GM12878 (cell line): ENCODE measurements at regions not wholly inside any gene's neighbourhood (a gene's known extent, or its start where the extent isn't known, plus 50 kb on each side); places are given as distances from the start of the nearest gene placed in this dataset.

ENCODE experiments used
- ATAC-seq: fragments of 200-7000 bp; cut with Tn5 transposase; 3 replicates; pipeline ENCODE4 v1.9.1; 2020; ENCODE audit warnings: mild to moderate bottlenecking, moderate library complexity
- BruUV-seq: library from RNA; stranded (reverse); fragments of 400-500 nt; replicated peaks from 2 replicates; lab custom pipeline; 2021; lab: Mats Ljungman, UMichigan
- CTCF ChIA-PET: fragments of 300-600 bp; sonication (Branson Sonifier 250); formaldehyde crosslinking; extraction: SDS; loops from one replicate; lab custom pipeline; 2021; ENCODE audit warnings: inconsistent platforms; lab: Yijun Ruan, JAX
- POLR2A ChIA-PET: fragments of 350-600 bp; formaldehyde crosslinking; extraction: SDS; loops from one replicate; lab custom pipeline; 2021; ENCODE audit warnings: inconsistent platforms; lab: Charles Lee
- RAD21 ChIA-PET: fragments of 300-600 bp; sonication (Branson Sonifier 250); formaldehyde crosslinking; loops from one replicate; lab custom pipeline; 2023; ENCODE audit warnings: antibody characterized with exemption; ENCODE audit not compliant: unreplicated experiment; lab: Charles Lee
- SMC1A ChIA-PET: fragments of 300-600 bp; sonication (Branson Sonifier 250); formaldehyde crosslinking; loops from one replicate; lab custom pipeline; 2023; ENCODE audit not compliant: unreplicated experiment, uncharacterized antibody; lab: Charles Lee
- DNase-seq: peaks from one replicate; pipeline ENCODE4 v3.0.0-alpha.2; 2011; ENCODE audit warnings: low read depth, low spot score
- FAIRE-seq: peaks from 3 replicates; lab custom pipeline; 2011; peaks lifted over from hg19 to GRCh38; lab: Jason Lieb, UNC
- H2AFZ ChIP-seq: 2 replicates; pipeline ENCODE4 v1.6.0; 2011; ENCODE audit warnings: low read depth, low read length, control low read depth; ENCODE audit not compliant: control insufficient read depth
- H3K27ac ChIP-seq: 2 replicates; pipeline ENCODE4 v1.5.1; 2011; ENCODE audit warnings: control low read depth; ENCODE audit not compliant: control insufficient read depth, insufficient read depth
- H3K27me3 ChIP-seq, 2 experiments: replicated peaks in 1 of 2; 2 replicates each; pipeline versions ENCODE4 v1.6.0 to v1.6.1; 2011; ENCODE audit warnings: low read length in 1 of 2; ENCODE audit not compliant: control insufficient read depth in 2 of 2, insufficient read depth in 2 of 2
- H3K36me3 ChIP-seq, 2 experiments: 2 replicates each; pipeline ENCODE4 v1.5.1; 2011; ENCODE audit warnings: low read length in 1 of 2; ENCODE audit not compliant: control insufficient read depth in 2 of 2, insufficient read depth in 2 of 2
- H3K4me1 ChIP-seq: 2 replicates; pipeline ENCODE4 v1.6.1; 2011; ENCODE audit warnings: mild to moderate bottlenecking, low read length, moderate library complexity, mixed read lengths; ENCODE audit not compliant: control insufficient read depth, insufficient read depth
- H3K4me2 ChIP-seq: 2 replicates; pipeline ENCODE4 v1.6.0; 2011; ENCODE audit warnings: control low read depth; ENCODE audit not compliant: control insufficient read depth, insufficient read depth
- H3K4me3 ChIP-seq: fragments of 200-600 bp; sonication (generic); 2 replicates; pipeline ENCODE4 v1.5.1; 2016
- H3K79me2 ChIP-seq: 2 replicates; pipeline ENCODE4 v1.6.0; 2011; ENCODE audit warnings: low read length; ENCODE audit not compliant: control insufficient read depth, insufficient read depth
- H3K9ac ChIP-seq: 2 replicates; pipeline ENCODE4 v1.8.0; 2011; ENCODE audit warnings: low read length, control low read depth, mixed read lengths; ENCODE audit not compliant: control insufficient read depth, insufficient read depth
- H3K9me3 ChIP-seq: replicated peaks from 3 replicates; pipeline ENCODE4 v1.5.1; 2011; ENCODE audit warnings: mild to moderate bottlenecking, low read length; ENCODE audit not compliant: control insufficient read depth, insufficient read depth
- H4K20me1 ChIP-seq: 2 replicates; pipeline ENCODE4 v1.6.0; 2011; ENCODE audit not compliant: control insufficient read depth, insufficient read depth
- ATF2 ChIP-seq: IDR thresholded peaks from 2 replicates; pipeline ENCODE4 v1.6.1; 2012; ENCODE audit warnings: low read length, inconsistent platforms
- CBX5 ChIP-seq: sonication (generic); IDR thresholded peaks from 2 replicates; pipeline ENCODE4 v1.6.1; 2016; ENCODE audit warnings: low read depth, moderate library complexity, mild to moderate bottlenecking, inconsistent platforms
- CTCF ChIP-seq, 3 experiments: IDR thresholded peaks in 2 of 3; conservative IDR thresholded peaks in 1 of 3; 2 replicates each; pipeline ENCODE4 v1.5.1; 2011; ENCODE audit warnings: low read depth in 3 of 3, low read length in 3 of 3, mild to moderate bottlenecking in 3 of 3, control low read depth in 2 of 3, moderate library complexity in 2 of 3, inconsistent platforms in 1 of 3, mixed read lengths in 1 of 3; ENCODE audit not compliant: control insufficient read depth in 2 of 3, insufficient read depth in 1 of 3; ENCODE audit errors: extremely low read depth in 1 of 3
- ELK1 ChIP-seq: IDR thresholded peaks from 2 replicates; pipeline ENCODE4 v1.6.1; 2012; ENCODE audit warnings: low read depth, low read length, improper control_type of control experiment
- ESRRA ChIP-seq: IDR thresholded peaks from 2 replicates; pipeline ENCODE4 v1.6.1; 2012; ENCODE audit warnings: mild to moderate bottlenecking, low read length, improper control_type of control experiment
- EZH2 ChIP-seq: IDR thresholded peaks from 2 replicates; pipeline ENCODE4 v1.6.1; 2012; ENCODE audit warnings: low read depth, mild to moderate bottlenecking, control low read depth, inconsistent platforms, low read length, borderline replicate concordance; ENCODE audit not compliant: control insufficient read depth
- NFYA ChIP-seq: IDR thresholded peaks from 2 replicates; pipeline ENCODE4 v1.6.1; 2011; ENCODE audit warnings: low read depth, mild to moderate bottlenecking, low read length, improper control_type of control experiment, borderline replicate concordance
- NRF1 ChIP-seq: conservative IDR thresholded peaks from 2 replicates; pipeline ENCODE4 v1.6.1; 2011; ENCODE audit warnings: mild to moderate bottlenecking, low read depth, low read length, improper control_type of control experiment
- PML ChIP-seq: IDR thresholded peaks from 2 replicates; pipeline ENCODE4 v1.6.1; 2012; ENCODE audit warnings: low read length, inconsistent platforms
- POLR2AphosphoS5 ChIP-seq: IDR thresholded peaks from 2 replicates; pipeline ENCODE4 v1.6.1; 2011; ENCODE audit warnings: mild to moderate bottlenecking, low read length, inconsistent platforms
- RAD21 ChIP-seq: IDR thresholded peaks from 2 replicates; pipeline ENCODE4 v1.6.1; 2011; ENCODE audit warnings: mild to moderate bottlenecking, low read depth, low read length, moderate library complexity; ENCODE audit not compliant: insufficient read depth
- RBBP5 ChIP-seq: fragments of 200-600 bp; sonication (generic); conservative IDR thresholded peaks from 2 replicates; pipeline ENCODE4 v1.6.1; 2016
- SMARCA5 ChIP-seq: fragments of 450-650 bp; IDR thresholded peaks from 2 replicates; pipeline ENCODE4 v1.6.1; 2017; ENCODE audit warnings: mild to moderate bottlenecking
- SPI1 ChIP-seq: IDR thresholded peaks from 2 replicates; pipeline ENCODE4 v1.6.1; 2011; ENCODE audit warnings: low read depth, mild to moderate bottlenecking, low read length, moderate library complexity, borderline replicate concordance; ENCODE audit not compliant: insufficient read depth
- STAT3 ChIP-seq: IDR thresholded peaks from 2 replicates; pipeline ENCODE4 v1.6.1; 2011; ENCODE audit warnings: low read depth, low read length, improper control_type of control experiment
- ZBTB11 ChIP-seq: fragments of 450-650 bp; formaldehyde crosslinking; IDR thresholded peaks from 2 replicates; pipeline ENCODE4 v1.5.0; 2022; ENCODE audit warnings: mild to moderate bottlenecking, missing genetic modification characterization
- ZNF217 ChIP-seq: fragments of 450-650 bp; IDR thresholded peaks from 2 replicates; pipeline ENCODE4 v1.6.1; 2017; ENCODE audit warnings: antibody characterized with exemption, mild to moderate bottlenecking
- WGBS: methylation state at CpG from one replicate; pipeline ENCODE4 v1.1.6; 2016; ENCODE audit warnings: low lambda C conversion rate; ENCODE audit not compliant: insufficient replicate concordance, insufficient coverage; ENCODE audit errors: missing lambda C conversion rate; 5-methylcytosine and 5-hydroxymethylcytosine counted together
- in situ Hi-C: fragments of 300-500 bp; cut with MboI; formaldehyde crosslinking; loops from 9 replicates; pipeline ENCODE4 v1.14.3; 2018; ENCODE audit warnings: mixed read lengths
- intact Hi-C: fragments of 100-400 bp; cut with micrococcal nuclease; formaldehyde crosslinking; loops from one replicate; pipeline ENCODE4 v1.14.2; 2022; ENCODE audit not compliant: unreplicated experiment

GRCh38 chr4:23219779-23220408 is 527.2 kb downstream of the GBA3 start (continued):
- TF ChIP-seq ATF2 (no peak), RBBP5 (no peak), SPI1 (no peak), NFYA (no peak), ESRRA (no peak), SMARCA5 (no peak), ELK1 (no peak)

- BruUV-seq: no TSS peak
- no peaks in the 10 kb centered on the region for H3K79me2 ChIP-seq
- H3K27me3 ChIP-seq: no peaks in the 10 kb centered on the region
- no peak overlapping the region for H3K4me2 ChIP-seq
- CTCF ChIA-PET: no interaction called here
- H3K4me1 ChIP-seq: no peaks in the 10 kb centered on the region
- ATAC-seq (no peak), DNase-seq (no peak), FAIRE-seq (no peak)
- no peaks in the 10 kb centered on the region for H4K20me1 ChIP-seq
- no peak overlapping the region for H3K4me3 ChIP-seq
- H3K27ac ChIP-seq: no peak overlapping the region
- SMC1A ChIA-PET: interaction anchor here (1.3 kb wide), 1 partner anchor 11 kb away, joined by 3 read pairs; no protein-coding TSS in a partner anchor
- POLR2A ChIA-PET: no interaction called here
- no peaks in the 10 kb centered on the region for H3K9me3 ChIP-seq
- RAD21 ChIA-PET: no interaction called here
- WGBS: 4% methylated on average over 2 of the region's 2 CpGs
- intact Hi-C loops (no loop called here), in situ Hi-C loops (no loop called here)
- H3K9ac ChIP-seq: no peak overlapping the region
- no peaks in the 10 kb centered on the region for H3K36me3 ChIP-seq
- no peak overlapping the region for H2AFZ ChIP-seq
- TF ChIP-seq NRF1: no peak
- no peak for TF ChIP-seq ZBTB11 (CRISPR knock-in tag)
- no peak for TF ChIP-seq EZH2
- no peak for TF ChIP-seq PML
- no peak for TF ChIP-seq ZNF217
- TF ChIP-seq CTCF (IDR thresholded peaks at IDR 0.05 in 2 of 3, conservative IDR thresholded peaks at IDR 0.05 in 1 of 3; ENCODE audit: control insufficient read depth in 2 of 3, extremely low read depth in 1 of 3, insufficient read depth in 1 of 3, low read depth in 3 of 3, low read length in 3 of 3): no peak
- TF ChIP-seq POLR2AphosphoS5: no peak
- TF ChIP-seq RAD21: no peak
- TF ChIP-seq STAT3: no peak
- no peak for TF ChIP-seq CBX5
Observed at GRCh38 chr4:23213198-23213597, 520.5 kb downstream of the GBA3 start.
